DMS79 (cell line): ENCODE measurements at regions not wholly inside any gene's neighbourhood (a gene's known extent, or its start where the extent isn't known, plus 50 kb on each side); places are given as distances from the start of the nearest gene placed in this dataset.
"Not testable (repeated sequence)": the region's sequence is repeated elsewhere in the genome, so short reads cannot be mapped to it uniquely, and the experiment has no call there.

Experiments used
- DNase-seq: peaks from one replicate; lab custom pipeline; 2025; lab: John Stamatoyannopoulos, UW

GRCh38 chr22:23460517-23461031 lies 119.5 kb downstream of the IGLL1 start:
- not testable (repeated sequence) for DNase-seq

GRCh38 chr22:23459645-23460516 lies 120.2 kb downstream of the IGLL1 start:
- DNase-seq = not testable (repeated sequence)

GRCh38 chr22:23458663-23459541 lies 121.2 kb downstream of the IGLL1 start:
- DNase-seq = no peak

GRCh38 chr22:23457380-23457985 lies 122.6 kb downstream of the IGLL1 start:
- no peak for DNase-seq

GRCh38 chr22:23456666-23457379 lies 123.3 kb downstream of the IGLL1 start:
- not testable (repeated sequence) for DNase-seq

- DNase-seq = not testable (repeated sequence)
Observed at GRCh38 chr22:23454345-23454744, 125.7 kb downstream of the IGLL1 start.

GRCh38 chr22:23453277-23453676 lies 126.8 kb downstream of the IGLL1 start:
- DNase-seq = no peak

- DNase-seq = no peak
Observed at GRCh38 chr22:23452231-23453010, 127.7 kb downstream of the IGLL1 start.

- DNase-seq = not testable (repeated sequence)
Observed at GRCh38 chr22:23451452-23452230, 128.4 kb downstream of the IGLL1 start.

- DNase-seq = not testable (repeated sequence)
Observed at GRCh38 chr22:23450821-23451220, 129.3 kb downstream of the IGLL1 start.

GRCh38 chr22:23450434-23450795 lies 129.7 kb downstream of the IGLL1 start:
- DNase-seq = no peak

GRCh38 chr22:23449748-23450433 lies 130.2 kb downstream of the IGLL1 start:
- DNase-seq = not testable (repeated sequence)

GRCh38 chr22:23448499-23449288 lies 131.4 kb downstream of the IGLL1 start:
- not testable (repeated sequence) for DNase-seq

- DNase-seq = no peak
Observed at GRCh38 chr22:23446796-23447350, 133.2 kb downstream of the IGLL1 start.

- not testable (repeated sequence) for DNase-seq
Observed at GRCh38 chr22:23446194-23446593, 133.9 kb downstream of the IGLL1 start.

GRCh38 chr22:23443905-23444304 lies 136.2 kb downstream of the IGLL1 start:
- not testable (repeated sequence) for DNase-seq

GRCh38 chr22:23439581-23439980 lies 140.5 kb downstream of the IGLL1 start:
- DNase-seq = not testable (repeated sequence)

GRCh38 chr22:23438216-23438615 lies 141.9 kb downstream of the IGLL1 start:
- DNase-seq = no peak
